NT2/D1 (cell line): ENCODE measurements at regions not wholly inside any gene's neighbourhood (a gene's known extent, or its start where the extent isn't known, plus 50 kb on each side); places are given as distances from the start of the nearest gene placed in this dataset.
"Not testable (repeated sequence)": the region's sequence is repeated elsewhere in the genome, so short reads cannot be mapped to it uniquely, and the experiment has no call there.

ENCODE experiments used
- DNase-seq: peaks from one replicate; pipeline ENCODE4 v3.0.0-alpha.2; 2011; ENCODE audit warnings: low read depth, low spot score
- H3K27me3 ChIP-seq: 2 replicates; pipeline ENCODE4 v1.6.0; 2011; ENCODE audit warnings: mild to moderate bottlenecking; ENCODE audit not compliant: insufficient read length, insufficient read depth
- H3K36me3 ChIP-seq: 2 replicates; pipeline ENCODE4 v1.6.1; 2011; ENCODE audit warnings: mild to moderate bottlenecking, low read length, mixed read lengths; ENCODE audit not compliant: insufficient read depth, insufficient read length
- H3K4me1 ChIP-seq: 2 replicates; pipeline ENCODE4 v1.5.1; 2011; ENCODE audit not compliant: insufficient read depth, insufficient read length
- H3K4me3 ChIP-seq: 2 replicates; pipeline ENCODE4 v1.5.1; 2011; ENCODE audit warnings: low read depth; ENCODE audit not compliant: insufficient read length
- H3K9ac ChIP-seq: 2 replicates; pipeline ENCODE4 v1.6.0; 2011; ENCODE audit warnings: low read depth; ENCODE audit not compliant: insufficient read length
- H3K9me3 ChIP-seq: 2 replicates; pipeline ENCODE4 v1.5.1; 2011; ENCODE audit warnings: mild to moderate bottlenecking, low read length; ENCODE audit not compliant: insufficient read depth
- SUZ12 ChIP-seq: IDR thresholded peaks from 2 replicates; pipeline ENCODE4 v1.6.1; 2011; ENCODE audit not compliant: insufficient read length, insufficient read depth; ENCODE audit errors: extremely low read depth
- YY1 ChIP-seq: IDR thresholded peaks from 2 replicates; pipeline ENCODE4 v1.6.1; 2011; ENCODE audit not compliant: insufficient read length, insufficient read depth
- ZNF274 ChIP-seq: IDR thresholded peaks from 2 replicates; pipeline ENCODE4 v1.6.1; 2011; ENCODE audit warnings: mild to moderate bottlenecking, low read depth, low read length

DNA sequence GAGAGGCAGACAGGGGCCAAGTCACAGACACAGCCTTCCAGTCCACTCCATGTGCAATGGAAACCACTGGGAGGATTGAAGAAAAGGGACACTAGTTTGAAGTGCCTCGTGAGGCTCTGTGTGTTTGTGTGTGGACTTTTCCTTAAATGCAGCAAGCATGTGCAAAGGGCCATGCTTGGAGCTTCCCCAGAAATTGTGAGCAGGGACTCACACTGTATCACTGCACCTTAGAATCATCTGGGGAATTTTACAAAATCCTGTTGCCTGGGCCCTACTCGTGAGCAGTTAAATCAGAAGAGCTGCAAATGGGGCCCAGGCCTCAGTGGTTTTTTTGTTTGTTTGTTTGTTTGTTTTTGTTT lies 137.8 kb downstream of the TRIM43 start:
- Histone ChIP-seq H3K4me1 (no peaks in the 10 kb centered on the region), H3K4me3 (no peak overlapping the region), H3K9me3 (no peaks in the 10 kb centered on the region; the same call in 1 of the 2 replicates), H3K36me3 (no peaks in the 10 kb centered on the region), H3K27me3 (no peaks in the 10 kb centered on the region), H3K9ac (no peak overlapping the region)
- TF ChIP-seq YY1: no peak
- no peak for TF ChIP-seq ZNF274
- no peak for TF ChIP-seq SUZ12
- DNase-seq: no peak

DNA sequence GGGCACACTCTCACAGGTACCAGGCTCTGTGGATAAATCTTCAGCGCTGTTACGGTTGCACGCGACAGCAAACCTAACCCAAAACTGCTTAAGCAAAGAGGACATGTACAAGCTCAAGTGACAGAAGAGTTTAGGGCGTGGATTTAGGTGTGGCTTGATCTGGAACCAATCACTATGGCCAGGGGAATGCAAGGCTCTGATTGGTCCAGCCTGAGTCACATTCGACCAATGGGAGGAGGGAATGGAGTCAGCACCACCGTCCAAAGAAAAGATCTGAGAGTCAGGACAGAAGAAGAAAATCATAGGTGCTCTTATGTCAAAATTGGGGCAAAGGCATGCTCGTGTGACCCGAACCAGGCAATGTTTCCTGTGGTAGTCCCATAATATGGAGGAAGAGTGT lies 139.0 kb downstream of the TRIM43 start:
- H3K27me3 ChIP-seq: no peaks in the 10 kb centered on the region
- H3K4me1 ChIP-seq: no peaks in the 10 kb centered on the region
- no peaks in the 10 kb centered on the region for H3K36me3 ChIP-seq
- H3K9ac ChIP-seq: no peak overlapping the region
- no peak for TF ChIP-seq SUZ12
- no peak overlapping the region for H3K4me3 ChIP-seq
- H3K9me3 ChIP-seq: no peaks in the 10 kb centered on the region; the same call in 1 of the 2 replicates
- no peak for DNase-seq

DNA sequence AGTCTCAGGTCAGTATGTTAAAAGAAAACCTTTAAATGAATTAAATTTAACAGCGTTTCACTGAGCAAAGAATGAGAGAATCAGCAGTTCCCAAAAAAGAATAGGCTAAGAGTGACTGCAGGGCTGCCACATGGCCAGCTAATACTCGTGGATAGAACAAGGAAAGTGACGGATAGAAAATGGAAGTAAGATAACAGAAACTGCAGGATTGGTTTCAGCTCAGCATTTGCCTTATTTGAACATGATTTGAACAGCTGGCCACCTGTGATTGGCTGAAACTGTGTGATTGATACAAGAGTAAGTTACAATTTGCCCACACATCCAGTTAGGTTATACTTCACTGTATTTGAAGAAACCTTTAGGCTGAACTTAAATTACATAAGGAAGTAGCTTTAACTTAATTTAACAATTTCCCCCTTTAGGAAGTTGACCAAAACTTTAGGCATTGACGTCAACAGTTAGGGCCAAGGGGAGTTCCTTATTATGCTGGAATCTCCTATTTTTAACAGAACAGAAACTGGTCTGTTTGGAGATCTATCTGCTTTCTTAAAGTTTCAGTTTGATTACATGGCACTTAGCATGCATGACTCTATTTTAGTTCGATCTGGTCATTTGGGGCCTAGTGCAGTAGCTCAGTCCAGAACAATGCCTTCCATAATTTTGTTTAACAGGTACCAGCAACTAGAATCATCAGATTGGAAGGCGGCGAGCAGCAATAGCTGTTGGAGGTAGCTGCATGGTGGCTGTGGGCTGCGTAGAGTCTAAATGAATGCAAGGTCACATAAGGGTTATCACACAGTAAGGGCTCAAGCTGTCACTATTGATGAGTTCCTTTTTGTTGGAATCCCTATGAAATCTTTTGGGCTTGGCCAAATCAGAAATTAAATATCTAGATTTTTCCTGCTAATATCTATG lies 143.4 kb downstream of the TRIM43 start:
- DNase-seq: no peak
- H3K9ac ChIP-seq: no peak overlapping the region
- no peaks in the 10 kb centered on the region for H3K27me3 ChIP-seq
- no peak overlapping the region for H3K4me3 ChIP-seq
- TF ChIP-seq YY1: no peak
- no peak for TF ChIP-seq SUZ12
- TF ChIP-seq ZNF274: no peak
- H3K9me3 ChIP-seq: no peaks in the 10 kb centered on the region; the same call in 1 of the 2 replicates
- H3K4me1 ChIP-seq: no peaks in the 10 kb centered on the region
- no peaks in the 10 kb centered on the region for H3K36me3 ChIP-seq

DNA sequence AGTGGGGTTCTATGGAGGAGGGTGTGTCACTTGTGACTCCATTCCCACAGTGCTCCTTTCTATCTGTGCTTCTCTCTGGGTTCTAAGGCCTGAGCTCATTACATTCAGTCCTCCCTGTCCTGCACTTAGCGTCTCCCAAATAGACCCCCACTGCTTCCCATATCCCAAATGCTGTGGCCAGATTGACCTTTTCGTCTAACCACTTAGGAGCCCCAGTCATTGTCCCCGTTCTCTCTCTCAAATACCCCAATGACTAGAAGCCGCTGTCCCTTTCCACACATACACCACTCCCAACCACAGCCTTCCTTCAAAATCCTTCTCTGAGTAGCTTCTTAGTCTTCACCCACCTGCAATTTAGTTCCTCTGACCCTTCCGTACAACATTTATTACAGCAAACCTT lies 146.5 kb downstream of the TRIM43 start:
- Histone ChIP-seq H3K27me3 (no peaks in the 10 kb centered on the region), H3K9ac (no peak overlapping the region), H3K4me3 (no peak overlapping the region), H3K36me3 (no peaks in the 10 kb centered on the region), H3K9me3 (no peaks in the 10 kb centered on the region), H3K4me1 (no peaks in the 10 kb centered on the region)
- TF ChIP-seq SUZ12 (no peak), YY1 (no peak), ZNF274 (no peak)
- no peak for DNase-seq

DNA sequence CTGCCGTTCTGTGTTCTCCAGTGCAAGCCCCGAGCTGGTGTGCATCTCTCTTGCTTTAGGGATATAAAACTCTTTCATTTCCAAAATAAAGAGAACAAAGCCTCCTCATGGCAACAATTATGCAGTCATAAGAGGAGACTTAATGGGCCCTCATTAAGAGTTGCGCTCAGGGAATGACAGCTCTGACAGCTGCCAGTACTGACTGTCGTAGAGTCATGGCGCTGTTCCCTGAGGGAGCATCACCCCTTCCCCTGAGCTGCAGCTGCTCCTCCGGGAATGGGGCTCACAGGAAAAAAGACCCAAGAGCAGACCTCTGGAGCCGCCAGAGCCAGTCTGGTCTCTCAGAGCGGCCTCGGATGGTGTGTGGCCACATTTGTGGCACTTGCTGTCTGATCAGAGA lies 160.3 kb downstream of the TRIM43 start:
- H3K36me3 ChIP-seq, H3K4me1 ChIP-seq, DNase-seq, H3K9me3 ChIP-seq, H3K4me3 ChIP-seq, H3K27me3 ChIP-seq, H3K9ac ChIP-seq: not testable (repeated sequence)

DNA sequence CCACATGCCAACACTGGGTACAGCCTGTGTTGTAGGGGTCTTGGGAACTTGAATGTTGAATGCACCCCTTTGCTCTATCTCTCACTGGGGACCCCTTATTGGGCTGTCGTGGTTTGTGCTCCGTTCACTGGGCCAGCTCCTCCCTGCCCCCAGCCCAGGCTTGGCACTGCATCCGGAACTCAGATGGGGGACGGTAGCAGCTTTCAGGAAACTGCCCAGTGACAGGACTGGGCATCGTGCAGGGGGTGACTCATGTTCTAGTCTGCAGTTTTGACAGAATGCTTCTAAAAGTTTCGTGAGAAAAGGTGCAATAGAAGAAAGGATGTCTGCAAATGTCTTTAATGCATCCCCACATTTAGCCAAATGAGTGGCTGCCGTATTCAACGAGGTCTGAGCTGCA lies 162.0 kb downstream of the TRIM43 start:
- H3K9me3 ChIP-seq, H3K27me3 ChIP-seq, DNase-seq, H3K36me3 ChIP-seq, H3K4me3 ChIP-seq, H3K4me1 ChIP-seq, H3K9ac ChIP-seq: not testable (repeated sequence)

DNA sequence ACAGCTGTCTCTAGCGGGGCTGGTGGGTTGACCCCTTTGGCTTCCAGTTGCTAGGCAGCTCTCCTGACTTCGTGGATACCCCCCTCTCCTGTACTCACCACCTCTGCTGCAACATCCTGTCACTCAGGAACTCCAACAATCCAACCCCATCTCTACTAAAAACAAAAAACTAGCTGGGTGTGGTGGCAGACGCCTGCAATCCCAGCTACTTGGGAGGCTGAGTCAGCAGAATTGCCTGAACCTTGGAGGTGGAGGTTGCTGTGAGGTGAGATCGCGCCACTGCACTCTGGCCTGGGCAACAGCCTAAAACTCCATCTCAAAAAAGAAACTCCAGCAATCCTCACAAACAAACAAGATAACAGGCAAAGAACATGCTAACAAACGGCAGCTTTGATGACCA lies 162.4 kb downstream of the TRIM43 start:
- not testable (repeated sequence) for H3K4me1 ChIP-seq, H3K4me3 ChIP-seq, H3K36me3 ChIP-seq, DNase-seq, H3K27me3 ChIP-seq, H3K9me3 ChIP-seq, H3K9ac ChIP-seq

DNA sequence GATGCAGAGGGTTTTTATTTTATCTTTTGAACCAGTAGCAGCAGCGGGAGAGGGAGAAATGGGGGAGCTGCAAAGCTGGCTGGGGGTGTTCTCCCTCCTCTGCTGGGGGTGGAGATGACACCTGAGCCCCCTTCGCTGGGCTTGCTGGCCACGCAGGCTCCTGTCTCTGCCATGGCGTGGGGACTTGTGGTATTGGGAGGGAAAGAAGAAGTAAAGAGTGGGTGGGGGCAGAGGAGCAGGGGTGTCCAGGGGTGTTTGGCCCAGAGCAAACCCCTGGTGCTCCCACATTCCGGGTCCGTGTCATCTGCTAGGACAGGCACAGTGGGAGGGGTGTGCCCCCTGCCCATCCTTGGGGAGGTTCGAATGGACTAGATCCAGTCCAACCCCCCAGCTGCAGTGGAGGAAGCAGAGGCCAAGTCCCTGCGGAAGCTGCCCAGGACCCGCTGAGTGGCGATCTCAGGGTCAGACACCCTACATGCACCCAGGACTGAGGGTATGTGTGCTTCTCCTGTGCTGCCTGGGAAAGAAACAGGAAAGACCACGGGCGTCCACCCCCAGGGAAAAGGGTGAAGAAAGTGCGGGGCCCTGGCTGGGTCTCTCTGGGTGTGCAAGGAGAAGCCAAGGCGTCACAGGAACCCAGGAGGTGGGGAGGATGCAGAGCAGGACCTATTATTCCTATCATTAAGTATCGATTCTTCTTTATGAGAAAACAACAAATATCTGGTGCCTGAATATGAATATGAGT lies 163.2 kb downstream of the TRIM43 start:
- not testable (repeated sequence) for H3K9me3 ChIP-seq, H3K4me3 ChIP-seq, DNase-seq, H3K9ac ChIP-seq, H3K27me3 ChIP-seq, H3K4me1 ChIP-seq, H3K36me3 ChIP-seq

DNA sequence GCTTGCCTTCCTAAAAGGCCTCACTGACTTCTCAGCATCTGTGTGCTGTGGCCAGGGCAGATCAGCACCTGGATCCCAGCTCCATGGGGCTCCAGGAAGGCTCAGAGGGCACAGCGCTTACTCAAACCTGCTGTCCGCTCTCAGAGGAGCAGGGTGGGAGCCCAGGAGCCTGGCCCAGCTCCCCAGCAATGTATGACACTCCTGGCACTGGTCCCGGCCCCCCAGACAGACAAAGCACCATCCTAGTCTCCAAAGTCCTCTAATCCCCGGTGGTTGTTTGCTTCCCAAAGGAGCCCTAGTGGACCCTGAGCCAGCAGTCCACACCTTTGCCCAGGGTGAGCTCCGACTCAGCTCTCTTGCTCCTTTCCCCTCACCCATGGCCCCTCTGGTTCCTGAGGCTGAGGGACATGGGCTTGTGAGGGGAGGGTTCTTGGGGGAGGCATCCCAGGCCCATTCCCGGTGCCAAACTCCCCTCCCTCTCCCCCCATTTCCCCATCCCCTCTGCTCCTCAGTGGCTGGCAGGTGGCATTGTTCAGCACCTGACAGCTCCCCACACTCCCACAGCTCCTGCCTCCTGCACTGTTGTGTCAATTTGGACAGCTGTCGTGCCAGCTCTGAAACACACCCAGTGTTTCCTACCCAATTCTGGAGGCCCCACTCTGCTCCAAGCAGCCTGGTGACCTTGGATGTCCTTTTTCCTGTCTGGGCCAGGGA lies 164.3 kb downstream of the TRIM43 start:
- not testable (repeated sequence) for H3K27me3 ChIP-seq, H3K9ac ChIP-seq, DNase-seq, H3K36me3 ChIP-seq, H3K4me3 ChIP-seq, H3K9me3 ChIP-seq, H3K4me1 ChIP-seq
